ENCODE measurements at regions not wholly inside any gene's neighbourhood (a gene's known extent, or its start where the extent isn't known, plus 50 kb on each side); places are given as distances from the start of the nearest gene placed in this dataset.

- TF ChIP-seq CTCF (IDR thresholded peaks at IDR 0.05) (no peak), POLR2A (IDR thresholded peaks at IDR 0.05) (no peak)
These were observed 120.0 kb upstream of the GOT2 start for GRCh38 chr16:58853854-58854791.
